Ishikawa (cell line): ENCODE measurements at regions not wholly inside any gene's neighbourhood (a gene's known extent, or its start where the extent isn't known, plus 50 kb on each side); places are given as distances from the start of the nearest gene placed in this dataset.

ENCODE experiments used
- CEBPB ChIP-seq: IDR thresholded peaks from 2 replicates; pipeline ENCODE4 v1.6.1; 2012
- CREB1 ChIP-seq: IDR thresholded peaks from 2 replicates; pipeline ENCODE4 v1.6.1; 2012; ENCODE audit warnings: low read depth
- EGR1 ChIP-seq: IDR thresholded peaks from 2 replicates; pipeline ENCODE4 v1.6.1; 2012
- EP300 ChIP-seq: IDR thresholded peaks from 2 replicates; pipeline ENCODE4 v1.6.1; 2012; ENCODE audit warnings: borderline replicate concordance
- FOXM1 ChIP-seq: IDR thresholded peaks from 2 replicates; pipeline ENCODE4 v1.6.1; 2012; ENCODE audit warnings: low read depth, borderline replicate concordance
- NFIC ChIP-seq: IDR thresholded peaks from 2 replicates; pipeline ENCODE4 v1.6.1; 2012
- RAD21 ChIP-seq: IDR thresholded peaks from 2 replicates; pipeline ENCODE4 v1.6.1; 2012; ENCODE audit warnings: low read depth
- REST ChIP-seq: IDR thresholded peaks from 2 replicates; pipeline ENCODE4 v1.6.1; 2012; ENCODE audit warnings: low read depth, mild to moderate bottlenecking
- TAF1 ChIP-seq: IDR thresholded peaks from 2 replicates; pipeline ENCODE4 v1.6.1; 2012; ENCODE audit warnings: low read depth, mild to moderate bottlenecking
- TCF12 ChIP-seq: IDR thresholded peaks from 2 replicates; pipeline ENCODE4 v1.6.1; 2012; ENCODE audit warnings: low read depth
- TEAD4 ChIP-seq: IDR thresholded peaks from 2 replicates; pipeline ENCODE4 v1.6.1; 2012
- USF1 ChIP-seq: IDR thresholded peaks from 2 replicates; pipeline ENCODE4 v1.6.1; 2012
- YY1 ChIP-seq: IDR thresholded peaks from 2 replicates; pipeline ENCODE4 v1.6.1; 2012; ENCODE audit warnings: low read depth
- ZBTB7A ChIP-seq: IDR thresholded peaks from 2 replicates; pipeline ENCODE4 v1.6.1; 2012; ENCODE audit warnings: low read depth
- TF ChIP-seq, protein P1 (sequence below): IDR thresholded peaks from 2 replicates; pipeline ENCODE4 v1.6.1; 2012

DNA sequence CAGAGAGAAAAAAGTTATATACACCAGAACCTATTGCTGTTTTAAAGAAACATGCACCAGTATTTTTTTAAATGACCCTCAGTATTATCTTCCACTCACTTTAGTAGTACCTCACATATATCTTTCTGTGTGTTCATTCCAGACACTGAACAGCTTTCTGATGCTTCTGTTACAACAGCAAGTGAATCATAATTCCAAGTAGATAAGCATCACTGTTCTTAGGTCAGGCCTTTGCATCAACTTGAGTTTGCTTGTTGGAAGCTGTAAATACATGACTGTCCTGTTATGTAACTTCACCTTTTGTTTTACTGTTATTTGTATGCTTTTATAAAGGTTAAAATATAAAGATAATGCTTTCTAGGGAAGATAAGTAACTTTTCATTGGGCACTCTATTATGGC lies 184.4 kb downstream of the ISL1 start:
- no peak for TF ChIP-seq EP300
- TF ChIP-seq, protein P1, sequence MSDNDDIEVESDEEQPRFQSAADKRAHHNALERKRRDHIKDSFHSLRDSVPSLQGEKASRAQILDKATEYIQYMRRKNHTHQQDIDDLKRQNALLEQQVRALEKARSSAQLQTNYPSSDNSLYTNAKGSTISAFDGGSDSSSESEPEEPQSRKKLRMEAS, result no peak
- no peak for TF ChIP-seq EGR1
- no peak for TF ChIP-seq NFIC
- TF ChIP-seq USF1, result no peak
- TF ChIP-seq FOXM1, result no peak

DNA sequence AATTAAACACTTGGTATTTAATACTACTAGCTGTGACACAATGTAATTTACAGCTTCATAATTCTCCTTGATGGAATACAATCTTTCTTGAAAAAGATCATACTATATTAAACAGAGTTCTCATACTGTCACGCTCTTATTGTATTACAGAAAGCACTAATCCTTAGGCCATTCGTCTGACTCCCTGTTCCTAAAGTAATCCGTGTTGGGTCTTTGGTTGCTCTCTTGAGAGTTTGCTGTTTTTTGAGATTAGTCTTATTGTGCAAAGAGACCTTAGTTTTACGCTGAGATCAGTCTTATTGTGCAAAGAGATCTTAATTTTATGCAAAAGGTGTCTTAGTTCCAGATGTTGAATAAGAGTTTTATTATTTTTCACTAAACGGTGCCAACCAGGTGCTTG lies 190.6 kb downstream of the ISL1 start:
- no peak for TF ChIP-seq EGR1
- TF ChIP-seq EP300, result no peak
- TF ChIP-seq CEBPB, result no peak
- no peak for TF ChIP-seq NFIC

DNA sequence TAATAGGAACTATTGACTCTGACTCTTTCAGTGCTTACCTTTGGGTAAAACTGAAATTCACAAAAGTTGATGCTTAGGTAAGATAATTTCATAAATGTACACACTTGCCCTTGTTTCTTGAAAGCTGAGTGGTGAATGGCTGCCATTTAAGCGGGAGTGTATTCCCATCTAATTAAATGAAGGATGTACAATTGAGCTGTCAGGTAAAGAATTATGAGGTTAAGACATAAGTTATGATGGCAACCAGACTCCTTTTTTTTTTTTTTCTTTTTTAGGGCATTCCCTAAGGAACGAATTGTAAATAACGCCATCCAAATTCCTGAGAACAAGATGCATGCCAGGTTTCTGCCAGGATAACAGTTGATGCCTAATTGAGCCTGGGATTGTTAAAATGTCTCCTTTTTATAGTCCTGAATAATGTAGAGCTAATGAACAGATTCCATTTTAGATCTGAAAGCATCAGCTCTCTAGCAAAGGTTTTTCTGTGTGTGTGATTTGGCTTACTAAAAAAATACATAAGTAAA lies 199.7 kb downstream of the ISL1 start:
- TF ChIP-seq CEBPB (no peak), EGR1 (no peak), USF1 (no peak), REST (no peak)

GRCh38 chr5:51598026-51598425 lies 214.8 kb downstream of the ISL1 start:
- TF ChIP-seq TAF1, result no peak
- TF ChIP-seq CEBPB, result peak; percentile 66

DNA sequence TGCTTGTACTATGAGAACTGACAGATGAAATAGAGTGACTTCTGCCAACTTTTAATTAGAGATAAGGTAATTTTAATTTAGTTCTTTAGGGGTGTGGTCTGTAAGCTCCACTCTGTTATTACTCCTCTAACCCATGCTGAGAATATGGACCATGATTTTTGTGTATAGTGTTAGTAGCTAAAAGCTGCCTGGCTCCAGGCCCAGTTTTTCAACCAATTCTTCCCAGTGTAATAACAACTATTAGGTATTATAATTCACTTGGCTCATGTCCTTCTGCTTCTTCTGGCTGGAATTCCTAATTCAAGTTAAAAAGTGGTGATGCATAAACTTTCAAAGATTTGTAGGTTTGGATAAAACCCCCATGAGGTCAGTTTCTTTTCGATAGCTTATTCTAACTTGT lies 216.3 kb downstream of the ISL1 start:
- TF ChIP-seq REST, result no peak
- TF ChIP-seq NFIC, result peak; percentile 55

DNA sequence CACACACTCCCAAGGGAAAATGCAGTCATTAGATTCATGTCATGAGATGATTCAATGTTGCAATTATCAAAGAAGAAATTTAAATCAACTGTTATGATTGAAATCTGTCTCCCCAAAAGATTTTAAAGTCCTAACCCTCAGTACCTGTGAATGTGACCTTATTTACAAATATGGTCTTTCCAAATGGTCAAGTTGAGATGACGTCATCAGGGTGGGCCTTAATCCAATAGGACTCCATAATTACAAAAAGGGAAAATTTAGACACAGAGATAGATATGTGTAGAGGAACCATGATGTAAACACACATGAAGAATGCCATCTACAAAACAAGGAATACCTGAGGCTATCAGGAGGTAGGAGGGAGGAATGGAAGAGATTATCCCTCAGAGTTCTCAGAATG lies 221.1 kb downstream of the ISL1 start:
- no peak for TF ChIP-seq YY1
- TF ChIP-seq TAF1, result no peak
- no peak for TF ChIP-seq ZBTB7A
- no peak for TF ChIP-seq CEBPB
- TF ChIP-seq TEAD4, result no peak
- no peak for TF ChIP-seq REST
- TF ChIP-seq TCF12, result no peak
- TF ChIP-seq EP300, result no peak
- no peak for TF ChIP-seq FOXM1
- no peak for TF ChIP-seq EGR1
- TF ChIP-seq, protein P1, result no peak
- TF ChIP-seq CREB1, result no peak
- no peak for TF ChIP-seq USF1
- no peak for TF ChIP-seq NFIC
- TF ChIP-seq RAD21, result no peak
